ENCODE measurements at regions not wholly inside any gene's neighbourhood (a gene's known extent, or its start where the extent isn't known, plus 50 kb on each side); places are given as distances from the start of the nearest gene placed in this dataset.

GRCh38 chr6:33857093-33857931 lies 53.5 kb upstream of the MLN start:
- TF ChIP-seq EP300 (IDR thresholded peaks at IDR 0.05) = no peak
- TF ChIP-seq, protein P1, sequence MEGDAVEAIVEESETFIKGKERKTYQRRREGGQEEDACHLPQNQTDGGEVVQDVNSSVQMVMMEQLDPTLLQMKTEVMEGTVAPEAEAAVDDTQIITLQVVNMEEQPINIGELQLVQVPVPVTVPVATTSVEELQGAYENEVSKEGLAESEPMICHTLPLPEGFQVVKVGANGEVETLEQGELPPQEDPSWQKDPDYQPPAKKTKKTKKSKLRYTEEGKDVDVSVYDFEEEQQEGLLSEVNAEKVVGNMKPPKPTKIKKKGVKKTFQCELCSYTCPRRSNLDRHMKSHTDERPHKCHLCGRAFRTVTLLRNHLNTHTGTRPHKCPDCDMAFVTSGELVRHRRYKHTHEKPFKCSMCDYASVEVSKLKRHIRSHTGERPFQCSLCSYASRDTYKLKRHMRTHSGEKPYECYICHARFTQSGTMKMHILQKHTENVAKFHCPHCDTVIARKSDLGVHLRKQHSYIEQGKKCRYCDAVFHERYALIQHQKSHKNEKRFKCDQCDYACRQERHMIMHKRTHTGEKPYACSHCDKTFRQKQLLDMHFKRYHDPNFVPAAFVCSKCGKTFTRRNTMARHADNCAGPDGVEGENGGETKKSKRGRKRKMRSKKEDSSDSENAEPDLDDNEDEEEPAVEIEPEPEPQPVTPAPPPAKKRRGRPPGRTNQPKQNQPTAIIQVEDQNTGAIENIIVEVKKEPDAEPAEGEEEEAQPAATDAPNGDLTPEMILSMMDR (IDR thresholded peaks at IDR 0.05) = no peak

Data from tibial nerve (tissue), 4 donors.